GM18499 (cell line): ENCODE measurements at regions not wholly inside any gene's neighbourhood (a gene's known extent, or its start where the extent isn't known, plus 50 kb on each side); places are given as distances from the start of the nearest gene placed in this dataset.

ENCODE experiments used
- ATAC-seq: cut with Tn5 transposase; IDR thresholded peaks from one replicate; pipeline ENCODE4 v1.9.1; 2021; ENCODE audit warnings: moderate number of reproducible peaks; ENCODE audit not compliant: insufficient read depth, unreplicated experiment

GRCh38 chr12:93186621-93187020, 191.1 kb upstream of the NUDT4 start:
- ATAC-seq: no peak

- no peak for ATAC-seq
Observed at GRCh38 chr12:93191423-93191822, 186.3 kb upstream of the NUDT4 start.

GRCh38 chr12:93191956-93192355, 185.8 kb upstream of the NUDT4 start:
- no peak for ATAC-seq

- no peak for ATAC-seq
Observed at GRCh38 chr12:93192878-93193277, 184.8 kb upstream of the NUDT4 start.

- no peak for ATAC-seq
Observed at GRCh38 chr12:93195511-93195910, 182.2 kb upstream of the NUDT4 start.

DNA sequence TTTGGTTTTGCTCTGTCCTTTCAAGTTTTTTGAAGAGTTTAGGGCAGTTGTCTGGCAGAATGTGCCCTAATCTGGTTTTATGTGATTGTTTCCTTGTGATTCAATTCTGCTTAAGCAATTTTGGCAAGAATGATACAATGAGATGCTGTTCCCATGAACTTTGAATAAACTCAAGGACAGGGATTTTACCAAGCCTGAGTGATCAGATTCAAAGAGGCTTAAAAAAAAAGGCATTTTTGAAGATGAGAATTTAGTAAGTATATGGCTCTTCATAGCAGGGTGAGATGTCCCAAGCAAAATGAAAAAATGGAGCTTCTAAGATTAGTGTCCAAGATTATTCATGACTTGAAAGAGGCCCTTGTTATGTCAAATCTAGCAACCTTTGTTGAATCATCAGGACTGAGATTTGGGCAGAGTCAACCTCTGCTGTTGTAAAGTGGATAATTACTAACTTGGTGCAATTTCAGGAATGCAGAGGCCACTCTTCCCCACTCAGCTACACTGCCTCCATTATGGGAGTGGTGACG, 180.6 kb upstream of the NUDT4 start:
- ATAC-seq: no peak

- no peak for ATAC-seq
Observed at GRCh38 chr12:93198086-93198485, 179.6 kb upstream of the NUDT4 start.

- no peak for ATAC-seq
Observed at GRCh38 chr12:93199831-93200236, 177.9 kb upstream of the NUDT4 start.

DNA sequence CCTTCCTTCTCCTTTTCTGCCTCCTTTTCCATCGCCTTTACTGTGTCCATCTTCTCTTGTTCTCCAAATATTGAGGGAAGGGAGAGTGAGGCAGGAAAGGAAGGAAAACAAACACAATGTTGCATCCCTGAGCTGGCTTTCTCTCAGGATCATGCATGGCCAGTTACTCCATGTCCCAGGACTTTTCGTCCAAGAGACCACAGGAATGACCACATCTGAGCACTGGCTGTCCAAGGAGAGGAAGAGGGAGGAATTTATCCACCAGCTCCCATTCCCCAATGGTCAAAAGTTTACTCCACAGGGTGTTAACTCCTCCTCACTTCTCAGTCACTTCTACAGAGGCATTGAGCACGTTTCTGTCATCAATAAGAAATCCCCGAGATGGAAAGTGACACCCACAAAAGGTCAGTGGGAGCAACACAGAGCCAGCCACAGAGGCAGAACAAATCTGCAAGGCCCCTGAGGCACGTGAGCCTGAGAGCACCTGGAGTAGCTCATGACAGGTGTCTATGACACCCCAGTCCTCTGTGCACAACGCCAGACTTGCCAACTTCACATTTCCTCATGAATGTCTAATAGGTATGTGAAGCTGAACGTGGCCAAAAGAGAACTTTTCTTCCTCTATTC, 177.3 kb upstream of the NUDT4 start:
- no peak for ATAC-seq

- ATAC-seq: no peak
Observed at GRCh38 chr12:93201990-93202389, 175.7 kb upstream of the NUDT4 start.

GRCh38 chr12:93202688-93203087, 175.0 kb upstream of the NUDT4 start:
- ATAC-seq: no peak

GRCh38 chr12:93203361-93203760, 174.4 kb upstream of the NUDT4 start:
- ATAC-seq: no peak

- no peak for ATAC-seq
Observed at GRCh38 chr12:93204896-93205295, 172.8 kb upstream of the NUDT4 start.

GRCh38 chr12:93205361-93205760, 172.4 kb upstream of the NUDT4 start:
- no peak for ATAC-seq

GRCh38 chr12:93208011-93208410, 169.7 kb upstream of the NUDT4 start:
- ATAC-seq: no peak

- no peak for ATAC-seq
Observed at GRCh38 chr12:93214523-93215289, 163.0 kb upstream of the NUDT4 start.

- no peak for ATAC-seq
Observed at GRCh38 chr12:93215290-93215678, 162.4 kb upstream of the NUDT4 start.

DNA sequence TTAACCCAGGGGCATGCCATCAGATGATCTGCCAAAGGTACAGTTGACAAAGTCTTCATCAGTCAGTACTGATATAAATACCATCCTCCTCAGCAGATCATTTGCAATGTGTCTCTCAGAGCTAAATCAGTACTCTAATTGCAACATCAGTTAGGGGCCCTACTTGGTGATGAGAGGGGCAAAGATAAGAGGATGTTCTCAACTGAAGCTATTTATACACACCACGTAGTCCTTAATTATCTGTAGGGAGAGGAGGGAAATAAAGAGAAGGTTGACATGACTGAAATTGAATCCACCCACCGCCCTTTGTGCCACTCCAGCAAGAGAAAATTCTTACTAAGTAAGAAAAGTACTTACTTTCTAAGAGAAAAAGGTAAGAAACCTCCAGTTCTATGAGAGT, 157.8 kb upstream of the NUDT4 start:
- ATAC-seq: no peak

- ATAC-seq: no peak
Observed at GRCh38 chr12:93221841-93222240, 155.9 kb upstream of the NUDT4 start.

GRCh38 chr12:93223440-93224426, 154.0 kb upstream of the NUDT4 start:
- no peak for ATAC-seq

GRCh38 chr12:93225094-93225493, 152.6 kb upstream of the NUDT4 start:
- no peak for ATAC-seq
